Mesothelial cell of epicardium (in vitro differentiated cells): ENCODE measurements at regions not wholly inside any gene's neighbourhood (a gene's known extent, or its start where the extent isn't known, plus 50 kb on each side); places are given as distances from the start of the nearest gene placed in this dataset.

Experiments used
- DNase-seq, 2 experiments: peaks; one replicate each; pipeline ENCODE4 v3.0.0; 2021; ENCODE audit warnings: low spot score in 2 of 2; ENCODE audit not compliant: unreplicated experiment in 2 of 2
- H3K27ac Mint-ChIP-seq: 2 replicates; pipeline ENCODE4 v1.8.0; 2021; ENCODE audit warnings: mixed read lengths
- H3K27me3 Mint-ChIP-seq: 2 replicates; pipeline ENCODE4 v1.8.0; 2021; ENCODE audit warnings: low read depth, mixed read lengths
- H3K36me3 Mint-ChIP-seq: 2 replicates; pipeline ENCODE4 v1.8.0; 2021; ENCODE audit warnings: mixed read lengths
- H3K4me1 Mint-ChIP-seq: 2 replicates; pipeline ENCODE4 v1.8.0; 2021; ENCODE audit warnings: mixed read lengths
- H3K4me3 Mint-ChIP-seq: 2 replicates; pipeline ENCODE4 v1.8.0; 2021; ENCODE audit warnings: mild to moderate bottlenecking, moderate library complexity, mixed read lengths
- H3K9me3 Mint-ChIP-seq: 2 replicates; pipeline ENCODE4 v1.8.0; 2021; ENCODE audit warnings: mixed read lengths
- TF ChIP-seq, protein P1 (sequence below): fragments of 200-600 bp; sonication (generic); IDR thresholded peaks from one replicate; pipeline ENCODE4 v1.5.0; 2021; ENCODE audit warnings: antibody characterized with exemption; ENCODE audit not compliant: unreplicated experiment

DNA sequence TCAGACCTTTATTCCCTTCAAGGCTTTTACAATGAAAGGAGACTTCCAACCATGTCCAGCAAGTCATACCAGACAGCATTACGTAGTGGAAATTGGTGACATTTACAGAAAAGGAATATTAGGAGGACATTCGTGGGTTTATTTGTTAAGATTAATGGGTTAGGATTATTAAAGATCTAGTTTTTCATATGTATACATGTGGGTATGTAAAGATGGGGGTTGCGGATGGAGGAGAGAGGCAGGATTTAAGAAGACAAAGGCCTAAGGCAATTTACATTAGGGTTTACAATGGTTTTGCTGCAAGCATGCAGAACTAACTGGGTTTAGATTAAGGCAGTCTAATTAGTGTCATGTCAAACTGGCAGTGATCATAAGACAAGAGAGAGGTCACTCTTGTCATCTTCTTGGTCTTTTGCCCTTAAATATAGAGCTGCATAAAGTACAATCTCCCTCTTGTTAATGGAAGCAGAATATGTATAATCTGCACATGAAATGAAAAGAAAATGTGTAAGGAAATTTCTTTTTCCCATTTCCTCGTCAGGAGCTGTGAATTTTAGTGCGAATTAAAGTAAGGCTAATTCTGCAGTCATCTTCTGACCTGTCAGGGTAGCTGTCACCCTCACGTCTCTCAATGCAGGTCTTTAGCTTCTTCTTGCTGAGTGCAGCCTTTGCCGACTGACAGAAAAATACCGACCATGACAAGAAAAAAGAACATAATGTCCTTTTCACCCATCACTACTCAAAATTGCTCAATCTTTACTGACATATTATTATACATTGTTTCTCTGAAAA lies 258.9 kb upstream of the MEIS2 start:
- Mint-ChIP-seq H3K4me3 (no peak overlapping the region), H3K27ac (no peak overlapping the region), H3K4me1 (peaks cover 8% of the 10 kb centered on the region), H3K9me3 (no peaks in the 10 kb centered on the region), H3K27me3 (no peaks in the 10 kb centered on the region), H3K36me3 (no peaks in the 10 kb centered on the region)
- no peak for DNase-seq
- TF ChIP-seq, protein P1, sequence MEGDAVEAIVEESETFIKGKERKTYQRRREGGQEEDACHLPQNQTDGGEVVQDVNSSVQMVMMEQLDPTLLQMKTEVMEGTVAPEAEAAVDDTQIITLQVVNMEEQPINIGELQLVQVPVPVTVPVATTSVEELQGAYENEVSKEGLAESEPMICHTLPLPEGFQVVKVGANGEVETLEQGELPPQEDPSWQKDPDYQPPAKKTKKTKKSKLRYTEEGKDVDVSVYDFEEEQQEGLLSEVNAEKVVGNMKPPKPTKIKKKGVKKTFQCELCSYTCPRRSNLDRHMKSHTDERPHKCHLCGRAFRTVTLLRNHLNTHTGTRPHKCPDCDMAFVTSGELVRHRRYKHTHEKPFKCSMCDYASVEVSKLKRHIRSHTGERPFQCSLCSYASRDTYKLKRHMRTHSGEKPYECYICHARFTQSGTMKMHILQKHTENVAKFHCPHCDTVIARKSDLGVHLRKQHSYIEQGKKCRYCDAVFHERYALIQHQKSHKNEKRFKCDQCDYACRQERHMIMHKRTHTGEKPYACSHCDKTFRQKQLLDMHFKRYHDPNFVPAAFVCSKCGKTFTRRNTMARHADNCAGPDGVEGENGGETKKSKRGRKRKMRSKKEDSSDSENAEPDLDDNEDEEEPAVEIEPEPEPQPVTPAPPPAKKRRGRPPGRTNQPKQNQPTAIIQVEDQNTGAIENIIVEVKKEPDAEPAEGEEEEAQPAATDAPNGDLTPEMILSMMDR: no peak

DNA sequence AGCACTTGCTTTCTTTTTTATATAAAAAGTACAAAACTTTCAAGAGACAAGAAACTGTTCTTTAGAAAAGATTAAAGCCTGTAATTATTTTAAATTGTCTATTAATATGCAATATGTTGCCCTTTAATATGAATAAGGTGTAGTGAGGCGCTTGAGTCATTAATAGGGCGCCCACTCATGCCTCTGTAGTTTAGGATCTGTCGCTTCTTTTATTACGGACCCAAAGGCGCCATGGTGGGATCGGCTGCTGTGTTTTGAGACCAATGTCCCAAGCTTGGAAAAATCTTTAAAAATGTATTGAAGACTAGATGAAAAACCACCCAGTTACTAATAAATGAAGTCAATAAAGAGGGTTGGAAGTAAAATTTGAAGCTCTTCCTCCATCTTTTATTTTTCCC lies 259.5 kb upstream of the MEIS2 start:
- Mint-ChIP-seq H3K9me3 (no peaks in the 10 kb centered on the region), H3K27ac (no peak overlapping the region), H3K27me3 (peaks cover 1% of the 10 kb centered on the region), H3K4me3 (no peak overlapping the region), H3K36me3 (no peaks in the 10 kb centered on the region), H3K4me1 (peaks cover 8% of the 10 kb centered on the region)
- TF ChIP-seq, protein P1: no peak
- DNase-seq: no peak

DNA sequence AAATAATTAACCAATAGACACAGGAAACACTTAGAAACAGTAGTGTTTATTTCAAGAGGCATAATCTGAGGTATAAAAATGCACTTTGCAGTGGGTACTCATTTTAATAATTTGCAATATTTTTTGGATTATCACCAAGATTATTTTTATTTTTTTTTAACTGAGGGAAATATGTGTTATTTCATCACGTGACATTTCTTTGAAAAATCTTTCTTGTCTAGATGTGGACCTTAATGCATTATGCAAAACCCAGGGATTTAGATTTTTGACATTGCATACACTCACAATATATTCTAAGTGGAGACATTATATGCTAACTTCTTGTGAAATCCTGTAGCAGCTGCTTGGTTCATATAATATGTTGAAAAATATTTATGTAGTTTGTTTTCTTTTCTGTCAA lies 260.4 kb upstream of the MEIS2 start:
- Mint-ChIP-seq H3K27me3 (peaks cover 2% of the 10 kb centered on the region), H3K9me3 (no peaks in the 10 kb centered on the region), H3K4me3 (no peak overlapping the region), H3K36me3 (no peaks in the 10 kb centered on the region), H3K27ac (no peak overlapping the region), H3K4me1 (peaks cover 8% of the 10 kb centered on the region)
- DNase-seq: no peak
- TF ChIP-seq, protein P1: no peak

DNA sequence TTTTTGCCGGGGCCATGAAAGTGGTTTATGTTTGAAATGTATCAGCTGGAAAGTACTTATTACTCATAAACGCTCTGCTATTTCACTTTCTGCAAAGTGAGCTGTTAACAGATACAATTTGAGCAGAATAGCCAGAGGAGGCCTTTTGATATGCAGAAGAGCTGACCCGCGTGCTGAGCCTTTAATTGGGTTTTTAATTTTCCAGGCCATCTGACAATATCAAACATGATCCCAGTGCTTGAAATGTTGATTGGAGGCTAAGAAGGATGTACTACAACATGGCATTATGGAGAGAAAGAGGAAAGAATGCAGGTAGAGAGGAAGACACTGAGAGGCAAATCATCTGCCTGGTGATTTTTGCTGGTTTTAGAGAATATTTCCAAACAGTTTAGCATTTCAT lies 261.3 kb upstream of the MEIS2 start:
- Mint-ChIP-seq H3K36me3 (no peaks in the 10 kb centered on the region), H3K27me3 (peaks cover 2% of the 10 kb centered on the region), H3K4me3 (no peak overlapping the region), H3K27ac (no peak overlapping the region), H3K9me3 (no peaks in the 10 kb centered on the region), H3K4me1 (peaks cover 8% of the 10 kb centered on the region)
- DNase-seq: no peak
- TF ChIP-seq, protein P1: no peak

DNA sequence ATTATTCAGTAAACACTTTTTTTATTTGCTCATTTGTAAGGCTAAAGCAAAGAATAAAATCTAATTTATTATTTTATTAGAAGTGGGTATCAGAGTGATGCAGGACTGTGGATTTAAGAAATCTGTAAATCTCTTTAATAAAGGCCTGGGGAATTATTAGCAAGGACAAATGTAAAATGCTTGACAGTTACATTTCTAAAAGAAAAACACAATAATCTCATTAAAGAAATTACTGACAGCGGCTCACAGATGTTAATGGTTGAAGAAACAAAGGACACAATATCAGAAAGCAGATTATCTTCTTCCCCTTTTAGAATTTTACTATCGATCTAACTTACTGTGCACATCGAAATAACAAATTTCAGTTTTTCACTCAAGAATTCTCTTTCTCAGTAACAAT lies 262.1 kb upstream of the MEIS2 start:
- Mint-ChIP-seq H3K4me1 (peaks cover 5% of the 10 kb centered on the region), H3K4me3 (no peak overlapping the region), H3K9me3 (no peaks in the 10 kb centered on the region), H3K27me3 (peaks cover 2% of the 10 kb centered on the region), H3K36me3 (no peaks in the 10 kb centered on the region), H3K27ac (no peak overlapping the region)
- TF ChIP-seq, protein P1: no peak
- no peak for DNase-seq
